GOT3 (cell line): ENCODE measurements at regions not wholly inside any gene's neighbourhood (a gene's known extent, or its start where the extent isn't known, plus 50 kb on each side); places are given as distances from the start of the nearest gene placed in this dataset.
"Not testable (repeated sequence)": the region's sequence is repeated elsewhere in the genome, so short reads cannot be mapped to it uniquely, and the experiment has no call there.

Source experiments
- DNase-seq: peaks from one replicate; lab custom pipeline; 2025; ENCODE audit warnings: mixed read lengths; lab: John Stamatoyannopoulos, UW

DNA sequence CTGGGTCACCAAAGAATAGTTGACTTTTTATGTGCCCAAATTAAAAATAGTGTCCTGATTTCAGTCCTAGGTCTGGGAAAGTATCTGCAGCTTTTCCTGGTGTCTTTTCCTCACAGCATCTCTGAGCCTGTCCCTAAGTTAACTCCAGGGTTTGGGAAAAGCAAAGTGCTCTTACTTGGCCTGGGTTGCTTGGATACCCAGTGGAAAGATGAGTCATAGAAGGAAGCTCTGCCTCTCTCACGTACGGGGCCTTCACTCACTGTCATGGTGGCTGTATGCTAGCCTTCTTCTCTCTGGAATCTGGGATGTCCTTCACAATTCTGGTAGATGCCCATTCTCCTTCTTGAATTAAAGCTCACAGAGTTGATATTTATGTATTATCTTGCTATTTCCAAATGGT is 607.3 kb downstream of the ANKRD50 start:
- DNase-seq, result no peak

DNA sequence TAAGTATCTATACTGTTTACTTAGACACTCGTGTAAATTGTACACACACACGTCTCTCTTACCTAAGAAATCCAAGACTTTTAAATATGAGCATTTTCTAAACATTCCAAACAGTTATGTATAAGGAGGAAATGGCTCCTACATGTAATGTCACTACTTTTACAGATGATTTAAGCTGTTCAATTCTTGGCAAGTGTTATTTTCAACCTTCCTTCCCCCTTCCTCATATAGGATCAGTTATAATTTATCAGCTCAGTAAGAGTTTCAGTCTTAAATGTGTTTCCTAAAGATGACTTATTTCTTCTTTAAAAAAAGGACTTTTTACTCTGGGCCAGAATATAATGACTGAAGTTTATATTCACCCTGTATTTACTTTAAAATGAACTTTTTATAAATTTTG is 601.1 kb downstream of the ANKRD50 start:
- DNase-seq, result no peak

DNA sequence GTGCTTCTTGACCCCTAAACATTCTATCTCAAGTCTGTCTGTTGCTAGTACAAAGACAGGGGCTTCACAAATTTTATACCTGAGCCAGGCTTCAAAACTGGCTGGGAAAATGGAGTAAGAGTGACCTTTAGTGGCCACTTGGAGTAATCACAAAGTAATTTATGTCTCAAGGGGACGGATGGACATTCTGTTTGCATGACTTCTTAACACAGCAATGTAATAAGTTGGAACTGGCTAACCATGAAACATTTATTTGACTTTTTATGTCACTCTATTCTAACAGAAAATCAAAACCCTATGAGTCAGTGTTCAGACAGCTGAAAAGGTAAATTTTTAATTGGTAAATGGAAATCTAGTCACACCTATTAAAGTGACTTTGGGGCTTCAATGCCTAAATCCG is 600.6 kb downstream of the ANKRD50 start:
- no peak for DNase-seq

DNA sequence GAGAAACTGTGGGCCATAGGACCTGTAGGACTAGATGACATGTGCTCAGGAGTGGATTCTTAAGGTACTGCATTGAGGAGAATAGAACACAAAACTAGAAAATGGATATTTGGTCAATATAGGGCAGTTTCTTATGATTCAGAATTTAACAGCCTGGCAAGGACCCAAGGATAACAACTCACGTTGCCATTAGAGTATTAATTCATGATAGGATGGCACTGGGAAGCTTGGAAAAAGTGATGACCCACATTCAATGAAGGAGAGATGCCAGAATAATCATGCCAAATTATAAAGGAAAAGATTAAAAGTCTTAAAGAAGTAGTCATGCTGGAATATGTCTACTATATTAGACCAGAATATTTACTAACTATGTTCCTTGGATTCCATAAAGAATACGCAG is 594.5 kb downstream of the ANKRD50 start:
- no peak for DNase-seq

DNA sequence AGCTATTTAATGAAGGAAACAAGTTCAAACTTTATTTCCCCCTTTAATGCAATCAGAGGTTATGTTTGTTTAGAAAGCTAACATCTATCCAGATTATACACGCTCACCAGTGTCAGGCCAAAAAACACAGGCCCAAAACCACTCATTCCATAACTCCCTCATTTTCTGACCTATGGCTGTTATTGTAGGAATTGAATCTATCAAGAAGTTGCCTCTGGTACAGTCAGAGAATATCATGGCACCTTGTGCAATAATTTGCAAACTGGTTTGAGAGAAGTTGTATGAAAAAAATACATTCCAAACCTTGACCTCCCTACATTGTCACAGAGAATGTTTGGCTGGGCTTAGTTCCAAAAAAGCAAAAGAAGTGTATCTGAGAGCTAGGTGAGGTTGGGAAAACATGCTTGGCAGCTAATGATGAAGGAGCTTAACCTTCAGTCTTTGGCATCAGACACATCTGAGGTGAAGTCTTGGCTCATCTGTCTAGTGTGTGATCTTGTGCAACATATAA is 591.0 kb downstream of the ANKRD50 start:
- DNase-seq, result no peak

DNA sequence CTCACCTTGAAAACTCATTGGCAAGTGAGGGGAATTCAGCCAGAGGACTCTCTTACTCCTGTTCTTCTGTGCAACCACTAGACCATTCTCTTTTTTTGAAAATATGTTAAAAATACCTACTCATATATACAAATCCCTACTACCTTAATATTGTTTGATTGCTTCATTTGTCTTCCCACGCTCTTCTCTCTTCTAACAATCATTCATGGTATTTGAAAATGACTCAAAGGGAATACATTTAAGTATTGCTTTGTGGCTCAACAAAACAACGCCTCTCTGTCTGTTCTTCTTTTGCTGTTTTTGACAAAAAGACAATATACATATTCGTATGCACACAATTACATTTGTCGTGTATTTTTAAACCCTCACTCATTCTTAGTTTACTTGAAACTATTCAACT is 589.4 kb downstream of the ANKRD50 start:
- DNase-seq, result no peak

DNA sequence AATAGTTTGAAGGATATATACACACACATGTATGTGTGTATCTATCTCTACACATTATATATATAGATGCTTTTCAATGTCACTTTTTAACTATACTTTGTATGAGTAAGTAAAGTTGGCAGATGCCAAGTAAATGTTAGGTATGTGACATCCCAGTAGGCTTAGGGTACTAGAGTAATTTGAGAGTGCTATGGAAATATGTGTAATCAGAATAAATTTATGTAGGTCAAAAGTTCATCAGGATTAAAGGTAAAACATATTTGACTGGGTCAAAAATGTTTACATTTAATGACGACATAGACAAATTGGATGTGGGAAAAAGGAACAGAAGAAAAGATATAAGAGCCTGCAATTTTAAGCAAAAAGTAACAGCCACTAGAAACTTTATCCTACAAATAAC is 588.8 kb downstream of the ANKRD50 start:
- DNase-seq, result no peak

DNA sequence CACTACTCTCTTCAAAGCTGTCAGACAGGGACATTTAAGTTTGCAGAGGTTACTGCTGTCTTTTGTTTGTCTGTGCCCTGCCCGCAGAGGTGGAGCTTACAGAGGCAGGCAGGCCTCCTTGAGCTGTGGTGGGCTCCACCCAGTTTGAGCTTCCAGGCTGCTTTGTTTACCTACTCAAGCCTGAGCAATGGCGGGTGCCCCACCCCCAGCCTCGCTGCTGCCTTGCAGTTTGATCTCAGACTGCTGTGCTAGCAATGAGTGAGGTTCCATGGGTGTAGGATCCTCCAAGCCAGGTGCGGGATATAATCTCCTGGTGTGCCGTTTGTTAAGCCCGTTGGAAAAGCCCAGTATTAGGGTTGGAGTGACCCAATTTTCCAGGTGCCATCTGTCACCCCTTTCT is 581.2 kb downstream of the ANKRD50 start:
- DNase-seq, result not testable (repeated sequence)

DNA sequence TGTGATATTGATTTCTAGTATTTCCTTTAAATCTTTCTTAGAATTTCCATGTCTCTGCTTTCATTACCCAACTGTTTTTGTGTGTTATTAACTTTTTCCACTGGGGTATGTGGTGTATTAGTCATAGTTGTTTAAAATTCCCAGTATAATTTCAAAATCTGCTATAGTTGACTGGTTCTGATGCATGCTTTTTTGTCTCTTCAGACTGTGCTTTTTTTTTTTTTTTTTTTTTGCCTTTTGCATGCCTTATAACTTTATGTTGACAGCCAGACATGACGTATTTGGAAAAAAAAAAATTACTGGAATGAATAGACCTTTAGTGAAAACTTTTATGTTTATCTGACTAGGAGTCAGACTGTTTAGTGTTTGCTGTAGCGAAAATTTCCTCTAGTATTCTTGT is 580.4 kb downstream of the ANKRD50 start:
- DNase-seq, result no peak

DNA sequence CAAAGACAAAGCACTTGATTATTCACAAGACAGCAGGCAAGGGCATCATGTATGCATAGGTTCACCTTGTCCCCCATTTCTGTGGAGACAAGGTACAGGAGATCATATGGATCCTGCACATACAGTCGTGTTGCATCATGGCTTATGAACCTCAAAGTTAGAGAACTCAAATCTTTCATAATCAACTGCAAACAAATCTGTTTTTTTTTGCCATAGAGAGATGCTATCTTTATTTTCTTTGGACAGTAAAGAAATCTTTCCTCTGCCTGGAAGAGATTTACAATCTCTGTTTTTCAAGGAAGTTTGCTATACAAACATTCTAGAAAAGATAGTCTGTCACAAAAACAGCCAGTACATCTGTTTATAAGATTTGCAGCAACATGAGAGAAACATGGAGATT is 578.8 kb downstream of the ANKRD50 start:
- no peak for DNase-seq

DNA sequence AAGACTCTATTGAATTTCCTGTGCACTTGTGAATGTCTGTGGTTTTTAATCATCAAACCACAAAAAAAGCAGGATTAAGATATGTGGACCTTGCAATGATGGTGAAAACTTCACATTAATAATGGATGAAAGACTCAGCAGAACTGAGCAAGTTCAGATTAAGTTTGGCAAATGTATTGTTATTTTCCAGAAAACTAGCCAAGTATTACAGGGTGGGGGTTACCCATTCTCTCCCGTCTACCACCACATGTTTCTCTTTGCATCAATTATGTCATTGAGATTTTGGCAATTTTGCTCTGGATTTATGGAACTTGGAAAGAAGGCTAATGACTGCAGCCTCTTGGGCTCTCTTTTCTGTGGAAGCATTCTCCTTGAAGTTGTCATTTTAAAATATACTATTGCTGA is 577.1 kb downstream of the ANKRD50 start:
- no peak for DNase-seq

DNA sequence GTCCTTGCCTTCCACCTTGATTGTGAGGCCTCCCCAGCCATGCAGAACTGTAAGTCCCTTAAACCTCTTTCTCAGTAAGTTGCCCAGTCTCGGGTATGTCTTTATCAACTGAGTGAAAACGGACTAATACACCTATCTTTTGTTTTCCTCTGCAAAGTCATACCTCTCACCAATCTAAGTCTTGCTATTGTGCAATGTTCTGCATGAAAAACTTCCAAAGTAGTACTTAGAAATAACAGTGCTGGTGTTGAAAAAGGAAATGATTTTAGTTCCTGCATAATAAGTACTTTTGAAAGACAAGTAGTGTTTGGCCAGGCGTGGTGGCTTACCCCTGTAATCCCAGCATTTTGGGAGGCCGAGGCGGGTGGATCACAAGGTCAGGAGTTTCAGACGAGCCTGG is 573.5 kb downstream of the ANKRD50 start:
- no peak for DNase-seq

DNA sequence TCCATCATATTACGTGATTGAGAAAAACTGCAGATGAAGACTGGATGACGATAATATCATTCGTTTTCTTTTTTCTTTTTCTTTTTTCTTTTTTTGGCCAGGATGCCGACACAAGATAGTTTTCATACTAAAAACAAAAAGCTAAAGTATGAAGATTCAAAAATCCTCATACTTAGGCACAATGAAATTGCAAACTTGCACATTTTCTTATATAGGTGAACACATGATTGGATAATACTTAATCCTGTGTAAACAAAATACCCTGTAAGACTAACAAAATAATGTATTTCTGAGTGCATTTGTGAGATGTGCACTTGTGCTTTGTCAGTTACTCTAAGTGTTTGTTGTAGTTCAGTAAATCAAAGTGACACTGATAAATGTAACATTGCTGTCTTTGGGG is 568.9 kb downstream of the ANKRD50 start:
- DNase-seq, result no peak

DNA sequence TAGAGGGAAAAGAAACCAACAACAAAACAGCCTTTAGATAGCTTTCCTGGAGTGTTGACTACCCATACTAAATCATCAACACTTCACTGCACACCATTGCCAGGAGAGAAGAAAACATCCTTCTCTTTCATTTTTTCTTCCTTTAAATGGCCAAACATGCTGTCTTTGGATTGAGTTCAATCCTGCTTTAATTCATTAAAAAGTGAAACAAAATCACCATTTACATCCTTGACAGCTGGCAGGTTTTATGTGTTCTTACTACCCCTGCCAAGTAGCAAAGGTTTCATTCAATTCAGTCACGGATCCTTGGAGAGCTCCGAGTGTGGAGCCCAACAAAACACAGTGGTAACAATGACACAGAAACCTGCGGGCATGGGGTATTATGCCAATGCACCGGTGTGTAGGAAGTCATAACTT is 568.3 kb downstream of the ANKRD50 start:
- DNase-seq, result no peak

DNA sequence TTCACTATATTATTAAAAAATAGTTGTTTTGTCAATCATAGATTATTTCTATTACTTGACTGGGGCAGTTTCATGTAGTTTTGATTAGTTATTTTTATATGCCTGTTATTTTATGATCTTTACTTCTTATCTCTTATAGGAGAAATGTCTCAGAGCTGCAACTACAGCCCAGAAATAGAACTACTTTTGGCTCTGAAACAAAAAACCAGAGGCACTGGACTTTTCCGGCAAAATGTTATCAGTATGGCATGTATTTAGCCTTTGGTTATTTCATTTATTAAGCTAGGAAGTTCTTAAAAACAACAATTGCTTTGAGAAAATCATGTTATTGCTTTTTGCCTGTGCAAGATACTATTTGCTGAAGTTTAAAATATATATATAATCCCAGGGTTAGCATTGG is 566.5 kb downstream of the ANKRD50 start:
- no peak for DNase-seq

DNA sequence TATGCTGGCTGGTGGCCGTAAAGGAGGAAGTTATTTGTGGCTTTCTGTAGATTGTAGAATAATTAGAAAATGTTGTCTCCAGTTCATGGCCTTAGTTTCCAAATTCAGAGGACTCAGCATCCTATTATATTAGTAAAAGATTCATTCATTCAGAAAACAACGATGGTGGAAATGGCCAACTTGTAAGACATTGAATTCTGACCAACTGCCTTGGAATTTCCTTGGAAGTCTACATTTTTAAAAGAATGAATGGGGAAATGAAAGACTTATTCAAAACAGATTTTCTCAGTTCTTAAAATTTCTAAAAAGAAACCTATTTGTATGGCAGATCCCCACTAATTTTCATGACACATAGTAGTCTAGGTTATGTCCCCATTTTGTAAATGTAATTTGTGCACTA is 561.5 kb downstream of the ANKRD50 start:
- DNase-seq, result no peak

DNA sequence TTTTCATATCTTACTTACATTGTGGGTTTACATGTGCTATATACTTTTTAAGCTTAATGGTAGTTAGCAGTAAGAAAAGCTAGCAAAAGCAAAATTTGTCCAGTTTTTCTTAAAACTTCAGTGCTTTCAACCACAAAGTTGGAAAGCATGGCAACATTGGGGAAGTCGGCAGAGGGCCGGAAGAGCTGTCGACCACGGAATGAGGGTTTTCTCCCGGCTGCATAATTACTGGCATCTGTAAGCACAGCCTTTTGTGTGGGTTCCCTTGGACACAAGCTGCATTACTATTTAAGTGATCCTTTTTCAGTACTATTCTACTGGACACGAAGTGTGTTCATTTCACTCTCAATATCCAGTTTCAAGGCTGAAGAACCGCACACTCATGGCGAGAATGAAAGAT is 560.4 kb downstream of the ANKRD50 start:
- no peak for DNase-seq

DNA sequence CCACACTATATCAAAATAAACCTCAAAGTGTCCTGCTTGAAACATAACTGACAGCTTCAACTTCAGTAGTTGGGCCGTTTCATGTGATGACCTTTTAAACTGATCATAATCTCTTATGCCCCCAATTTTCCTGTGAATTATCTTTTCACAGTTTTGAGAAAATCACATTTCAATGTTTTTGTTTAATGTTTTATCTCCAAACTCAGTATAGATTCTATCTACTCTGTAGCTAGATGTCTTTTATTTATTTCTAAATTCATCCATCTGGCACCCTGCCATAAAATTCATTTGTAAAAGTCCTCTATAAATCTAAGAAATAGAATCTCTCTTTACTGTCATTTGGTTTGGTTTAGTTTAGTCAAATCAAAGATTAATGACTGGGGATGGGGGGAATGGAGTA is 557.3 kb downstream of the ANKRD50 start:
- no peak for DNase-seq

DNA sequence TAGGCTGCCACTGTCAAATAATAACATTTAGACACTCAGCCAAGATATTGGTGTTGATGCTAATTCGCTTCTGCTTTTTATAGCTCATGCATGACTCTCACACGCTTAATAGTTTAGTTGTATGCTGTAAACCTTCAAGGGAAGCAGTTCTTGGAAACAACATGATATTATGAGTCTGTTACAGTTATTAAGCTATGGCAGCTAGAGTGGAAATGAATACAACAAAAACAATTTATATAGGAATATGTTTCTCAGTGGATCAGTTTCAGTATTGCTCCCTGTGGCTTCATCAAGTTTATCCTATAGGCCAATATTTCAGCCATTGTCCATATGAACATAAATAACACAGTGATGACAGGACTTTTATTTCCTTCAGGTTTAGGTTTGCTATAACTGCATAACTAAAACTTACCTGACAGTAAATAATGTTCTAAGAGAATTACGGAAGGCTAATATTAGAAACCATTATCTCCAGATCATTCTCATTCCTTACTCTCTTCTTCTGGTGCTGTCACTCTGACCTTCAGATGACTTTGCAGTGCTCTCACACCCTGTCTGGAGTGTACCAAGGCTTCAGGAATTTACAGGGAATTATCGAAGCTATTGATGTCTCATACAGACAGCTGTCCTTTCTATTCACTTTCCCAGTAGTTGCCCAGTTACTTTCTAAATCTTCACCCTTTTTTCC is 555.0 kb downstream of the ANKRD50 start:
- DNase-seq, result no peak

DNA sequence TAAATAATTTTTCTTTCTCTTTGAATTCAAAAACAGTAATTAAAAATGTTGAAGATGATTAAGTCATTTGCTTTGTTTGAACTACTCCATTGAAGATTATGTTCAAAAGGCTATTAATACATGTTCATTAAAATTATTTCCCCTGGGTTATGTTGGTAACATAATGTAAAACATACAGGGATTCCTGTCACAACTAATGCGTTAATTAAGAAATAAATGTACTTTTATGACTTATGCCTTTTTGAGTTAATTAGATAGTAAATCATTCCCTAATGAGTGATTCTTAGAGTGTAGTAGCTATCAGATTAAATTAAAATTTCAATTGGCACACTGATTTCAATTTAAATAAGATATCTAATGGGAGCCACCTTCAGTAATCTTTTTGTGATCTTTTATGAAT is 549.1 kb downstream of the ANKRD50 start:
- no peak for DNase-seq

DNA sequence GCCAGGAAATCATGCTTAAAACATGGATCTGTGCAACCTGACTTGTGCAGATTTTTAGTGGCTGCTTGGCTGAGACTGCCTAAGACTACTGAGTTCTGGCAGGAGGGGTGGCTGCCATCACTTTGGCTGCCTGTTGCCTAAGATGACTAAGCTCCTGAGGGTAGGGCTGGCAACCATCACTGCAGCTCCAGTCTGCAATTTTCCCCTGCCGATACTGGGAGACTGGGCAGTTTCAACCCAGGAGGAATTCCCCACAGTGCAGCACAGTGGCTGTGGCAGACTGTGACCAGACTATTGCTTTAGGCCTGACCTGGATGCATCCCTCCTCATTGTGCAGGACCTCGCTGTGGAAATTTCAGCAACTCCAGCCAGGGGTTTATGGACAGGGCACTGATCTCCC is 544.9 kb downstream of the ANKRD50 start:
- no peak for DNase-seq

DNA sequence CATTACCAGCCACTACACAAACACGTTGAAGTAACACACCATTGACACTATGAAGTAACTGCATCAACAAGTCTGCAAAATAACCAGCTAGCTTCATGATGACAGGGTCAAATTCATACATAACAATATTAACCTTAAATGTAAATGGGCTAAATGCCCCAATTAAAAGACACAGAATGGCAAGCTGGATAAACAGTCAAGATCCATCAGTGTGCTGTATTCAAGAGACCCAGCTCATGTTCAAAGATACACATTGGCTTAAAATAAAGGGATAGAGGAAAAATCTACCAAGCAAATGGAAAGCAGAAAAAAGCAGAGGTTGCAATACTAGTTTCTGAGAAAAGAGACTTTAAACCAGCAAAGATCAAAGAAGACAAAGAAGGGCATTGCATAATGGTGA is 543.0 kb downstream of the ANKRD50 start:
- not testable (repeated sequence) for DNase-seq

DNA sequence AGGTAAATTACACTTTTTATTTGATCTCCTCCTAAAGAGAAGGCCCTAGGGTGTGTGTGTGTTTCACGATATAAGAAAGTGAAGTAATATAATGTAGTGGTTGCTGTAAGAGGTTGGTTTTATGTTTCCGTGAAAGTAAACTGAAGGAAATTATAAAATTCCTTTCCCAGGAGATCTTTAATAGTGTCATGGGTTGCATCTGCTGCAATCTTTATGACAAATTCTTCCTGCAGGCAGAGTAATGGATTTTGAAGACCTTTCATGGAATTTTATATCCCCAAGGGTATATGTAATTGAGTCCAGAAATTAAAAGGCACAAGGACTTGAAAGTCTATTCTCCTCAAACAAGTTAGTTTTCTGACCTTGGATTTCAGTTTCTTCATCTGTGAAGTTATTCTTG is 538.6 kb downstream of the ANKRD50 start:
- no peak for DNase-seq

DNA sequence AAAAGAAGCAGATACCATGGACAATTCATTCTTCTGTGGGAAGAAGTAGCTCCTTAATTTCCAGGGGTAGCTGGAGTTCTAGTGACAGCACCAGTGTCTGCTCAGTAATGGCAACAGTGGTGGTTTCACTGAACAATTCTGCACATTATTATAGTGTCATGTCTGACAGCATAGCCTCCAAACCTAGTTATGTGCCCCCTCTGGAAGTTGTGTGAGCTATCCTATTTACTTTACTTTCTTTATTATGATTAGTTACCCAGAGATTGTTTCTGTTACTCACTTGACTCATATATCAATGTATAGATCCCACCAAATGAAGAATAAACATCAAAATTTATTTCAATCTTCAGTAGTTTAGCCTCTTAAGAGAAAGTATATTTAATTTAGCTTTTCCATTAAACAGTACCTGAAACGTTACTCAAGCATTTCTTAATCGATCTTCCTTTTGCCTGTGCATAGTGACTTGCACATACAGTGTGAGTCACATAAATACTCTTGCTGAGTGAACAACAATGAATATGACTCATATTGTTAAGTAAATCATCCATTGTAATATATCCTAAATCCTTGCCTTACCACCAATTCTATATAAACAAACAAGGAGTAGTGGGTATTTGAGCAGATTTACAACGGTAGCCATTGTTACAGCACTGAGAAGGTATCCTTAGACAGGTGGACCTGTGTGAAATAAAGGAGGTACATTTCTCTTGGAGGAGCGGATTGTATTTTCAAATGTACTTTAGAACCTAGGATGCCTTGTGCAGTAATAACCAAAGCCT is 534.7 kb downstream of the ANKRD50 start:
- no peak for DNase-seq
